Testis (tissue), 2 donors: ENCODE measurements at regions not wholly inside any gene's neighbourhood (a gene's known extent, or its start where the extent isn't known, plus 50 kb on each side); places are given as distances from the start of the nearest gene placed in this dataset.

Experiments
- DNase-seq: peaks from one replicate; pipeline ENCODE4 v3.0.0-alpha.2; 2019
- H3K27ac ChIP-seq, 2 donors: fragments of 200-600 bp; sonication (generic); one replicate each; pipeline ENCODE4 v1.5.1; 2019
- H3K27me3 ChIP-seq: fragments of 200-600 bp; sonication (generic); one replicate; pipeline ENCODE4 v1.5.1; 2019
- H3K36me3 ChIP-seq: fragments of 200-600 bp; sonication (generic); one replicate; pipeline ENCODE4 v1.5.1; 2017; ENCODE audit warnings: low read depth; ENCODE audit errors: missing control alignments
- H3K4me1 ChIP-seq: fragments of 200-600 bp; sonication (generic); one replicate; pipeline ENCODE4 v1.5.1; 2019
- H3K4me3 ChIP-seq, 2 donors: fragments of 200-600 bp; sonication (generic); one replicate each; pipeline ENCODE4 v1.5.1; 2017 to 2019
- H3K9me3 ChIP-seq: fragments of 200-600 bp; sonication (generic); one replicate; pipeline ENCODE4 v1.5.1; 2017
- POLR2A ChIP-seq: fragments of 450-650 bp; IDR thresholded peaks from one replicate; pipeline ENCODE4 v1.6.1; 2017; ENCODE audit warnings: antibody characterized with exemption, mild to moderate bottlenecking, moderate library complexity
- WGBS, 2 donors: methylation state at CpG; one replicate each; pipeline ENCODE4 v1.1.5; 2018; 5-methylcytosine and 5-hydroxymethylcytosine counted together
- intact Hi-C: fragments of 100-400 bp; cut with DNase I; formaldehyde crosslinking; loops from one replicate; pipeline ENCODE4 v1.15.1; 2023; ENCODE audit warnings: low total_unique reads
- TF ChIP-seq, protein P1 (sequence below), 3 experiments: fragments of 450-650 bp in 2 of 3; fragments of 200-600 bp in 1 of 3; sonication (generic) in 1 of 3; IDR thresholded peaks; one replicate each; pipeline ENCODE4 v1.5.1; 2016 to 2019; ENCODE audit warnings: antibody characterized with exemption in 3 of 3, mild to moderate bottlenecking in 2 of 3, moderate library complexity in 1 of 3

DNA sequence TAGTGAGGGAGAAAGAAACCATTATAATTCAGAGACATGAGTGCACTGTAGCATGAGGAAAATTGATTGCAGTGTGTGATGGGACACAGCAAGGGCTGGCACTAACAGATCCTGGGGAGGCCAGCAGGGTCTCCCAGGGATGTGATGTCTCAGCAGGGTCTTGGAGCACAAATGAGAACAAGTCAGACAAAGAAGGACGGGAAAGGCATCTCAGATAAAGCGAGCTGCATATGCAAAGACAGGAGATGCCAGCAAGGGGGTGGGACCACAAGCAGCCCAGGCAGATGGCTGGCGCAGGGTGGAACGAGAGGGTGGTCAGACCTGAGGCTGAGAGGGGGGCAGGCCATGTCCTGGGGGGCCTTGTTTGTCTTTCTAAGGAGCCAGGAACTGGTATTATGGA, 102.6 kb upstream of the DLX2 start:
- no peak for DNase-seq
- no peak for TF ChIP-seq POLR2A
- TF ChIP-seq, protein P1, sequence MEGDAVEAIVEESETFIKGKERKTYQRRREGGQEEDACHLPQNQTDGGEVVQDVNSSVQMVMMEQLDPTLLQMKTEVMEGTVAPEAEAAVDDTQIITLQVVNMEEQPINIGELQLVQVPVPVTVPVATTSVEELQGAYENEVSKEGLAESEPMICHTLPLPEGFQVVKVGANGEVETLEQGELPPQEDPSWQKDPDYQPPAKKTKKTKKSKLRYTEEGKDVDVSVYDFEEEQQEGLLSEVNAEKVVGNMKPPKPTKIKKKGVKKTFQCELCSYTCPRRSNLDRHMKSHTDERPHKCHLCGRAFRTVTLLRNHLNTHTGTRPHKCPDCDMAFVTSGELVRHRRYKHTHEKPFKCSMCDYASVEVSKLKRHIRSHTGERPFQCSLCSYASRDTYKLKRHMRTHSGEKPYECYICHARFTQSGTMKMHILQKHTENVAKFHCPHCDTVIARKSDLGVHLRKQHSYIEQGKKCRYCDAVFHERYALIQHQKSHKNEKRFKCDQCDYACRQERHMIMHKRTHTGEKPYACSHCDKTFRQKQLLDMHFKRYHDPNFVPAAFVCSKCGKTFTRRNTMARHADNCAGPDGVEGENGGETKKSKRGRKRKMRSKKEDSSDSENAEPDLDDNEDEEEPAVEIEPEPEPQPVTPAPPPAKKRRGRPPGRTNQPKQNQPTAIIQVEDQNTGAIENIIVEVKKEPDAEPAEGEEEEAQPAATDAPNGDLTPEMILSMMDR (IDR thresholded peaks at IDR 0.05) = no peak
- Histone ChIP-seq H3K4me1 (no peaks in the 10 kb centered on the region), H3K4me3 (no peak overlapping the region), H3K36me3 (no peaks in the 10 kb centered on the region), H3K27ac (no peak overlapping the region), H3K27me3 (no peaks in the 10 kb centered on the region), H3K9me3 (no peaks in the 10 kb centered on the region)
- WGBS, 2 donors = 64 to 70% methylated on average over 4 of the region's 4 CpGs
- intact Hi-C loops = loop anchor here (10.0 kb wide), 1 partner anchor 260 kb away; no protein-coding TSS in a partner anchor

DNA sequence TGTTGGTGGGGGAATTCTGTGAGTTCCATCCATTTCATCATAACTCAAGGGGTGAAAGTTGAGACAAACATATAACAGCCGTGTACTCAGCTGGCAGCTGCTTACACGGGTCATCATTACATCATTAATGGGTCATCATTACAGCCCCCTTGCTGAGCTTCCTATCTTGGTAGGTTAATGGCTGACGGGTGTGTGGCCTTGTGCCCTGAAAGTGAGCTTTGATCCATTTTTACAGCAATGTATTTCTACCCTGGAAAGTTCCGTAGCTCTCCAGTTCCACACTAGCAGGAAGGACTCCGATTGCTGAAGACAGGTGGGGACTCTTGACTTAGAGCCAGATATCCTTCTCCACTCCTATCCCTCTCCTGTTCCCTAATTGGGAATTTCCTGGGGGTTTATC, 105.2 kb upstream of the DLX2 start:
- Histone ChIP-seq H3K4me3 (no peak overlapping the region), H3K9me3 (no peaks in the 10 kb centered on the region), H3K36me3 (no peaks in the 10 kb centered on the region), H3K4me1 (no peaks in the 10 kb centered on the region), H3K27me3 (no peaks in the 10 kb centered on the region), H3K27ac (no peak overlapping the region)
- intact Hi-C loops = loop anchor here (10.0 kb wide), 1 partner anchor 257 kb away; no protein-coding TSS in a partner anchor
- WGBS, 2 donors = 87 to 91% methylated on average over 5 of the region's 5 CpGs
- no peak for TF ChIP-seq POLR2A
- TF ChIP-seq, protein P1 (IDR thresholded peaks at IDR 0.05) = no peak
- no peak for DNase-seq

DNA sequence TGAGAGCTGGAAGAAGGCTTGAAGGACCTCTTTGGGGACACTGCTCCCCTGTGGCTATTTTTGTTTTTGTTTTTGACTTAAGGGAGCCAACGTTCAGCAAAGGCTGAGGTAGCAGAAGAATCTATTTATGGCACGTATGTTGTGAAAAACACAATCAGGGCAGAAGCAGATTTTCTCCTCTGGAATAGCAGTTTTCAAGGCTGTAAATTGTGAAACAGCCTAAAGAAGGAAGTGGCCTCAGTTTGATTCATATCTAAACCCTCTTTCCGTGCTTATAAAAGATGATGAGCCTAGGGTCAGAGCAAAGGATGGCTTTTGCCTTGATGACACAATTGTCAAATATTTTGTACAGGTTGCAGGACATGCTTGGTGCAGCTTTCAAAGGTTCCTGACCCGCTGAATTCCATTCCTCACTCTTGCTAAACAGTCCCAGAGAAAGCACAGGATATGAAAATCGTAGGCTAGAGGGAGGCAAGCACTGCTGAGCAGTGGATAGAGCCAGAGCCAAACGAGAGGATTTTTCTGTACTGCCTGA, 106.2 kb upstream of the DLX2 start:
- Histone ChIP-seq H3K27me3 (no peaks in the 10 kb centered on the region), H3K4me3 (no peak overlapping the region), H3K4me1 (no peaks in the 10 kb centered on the region), H3K36me3 (no peaks in the 10 kb centered on the region), H3K9me3 (no peaks in the 10 kb centered on the region), H3K27ac (no peak overlapping the region)
- intact Hi-C loops = loop anchor here (10.0 kb wide), 1 partner anchor 256 kb away; no protein-coding TSS in a partner anchor
- no peak for DNase-seq
- no peak for TF ChIP-seq POLR2A
- TF ChIP-seq, protein P1 (IDR thresholded peaks at IDR 0.05) = no peak
- 28 to 38% methylated on average over 6 of the region's 6 CpGs for WGBS, 2 donors

DNA sequence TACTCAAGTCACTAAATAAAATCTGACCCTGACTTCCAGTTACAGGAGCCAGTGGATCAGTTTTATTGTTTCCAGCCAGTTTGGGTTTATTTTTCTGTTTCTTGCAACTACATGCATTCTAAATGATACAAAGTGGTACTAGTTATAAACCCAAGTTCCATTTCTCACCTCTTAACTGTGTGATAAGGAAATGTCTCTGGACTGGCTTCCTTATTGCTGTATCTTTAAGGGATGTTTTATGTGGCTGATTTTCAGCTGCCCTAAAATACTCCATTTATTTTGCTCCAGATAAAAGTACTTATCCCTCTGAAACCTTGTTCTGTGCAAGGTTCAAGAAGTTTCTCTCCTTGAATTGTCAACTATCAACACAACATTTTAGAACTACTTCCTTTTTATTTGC, 107.9 kb upstream of the DLX2 start:
- Histone ChIP-seq H3K4me1 (no peaks in the 10 kb centered on the region), H3K9me3 (no peaks in the 10 kb centered on the region), H3K4me3 (no peak overlapping the region), H3K27me3 (no peaks in the 10 kb centered on the region), H3K36me3 (no peaks in the 10 kb centered on the region), H3K27ac (no peak overlapping the region)
- intact Hi-C loops = no loop called here
- no peak for TF ChIP-seq POLR2A
- TF ChIP-seq, protein P1 (IDR thresholded peaks at IDR 0.05) = no peak
- no peak for DNase-seq

DNA sequence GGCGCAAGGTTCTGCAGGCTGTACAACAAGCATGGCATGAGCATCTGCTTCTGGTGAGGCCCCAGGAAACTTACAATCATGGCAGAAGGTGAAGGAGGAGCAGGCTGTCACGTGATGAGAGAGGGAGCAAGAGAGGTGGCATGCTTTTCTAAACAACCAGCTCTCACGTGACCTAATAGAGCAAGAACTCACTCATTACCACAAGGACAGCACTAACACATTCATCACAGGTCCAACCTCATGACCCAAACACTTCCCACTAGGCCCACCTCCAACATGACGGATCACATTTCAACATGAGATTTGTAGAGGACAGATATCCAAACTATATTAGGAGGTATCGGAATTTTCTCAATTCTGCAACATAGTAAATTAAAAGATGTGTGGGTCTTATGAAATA, 108.8 kb upstream of the DLX2 start:
- WGBS, 2 donors = 48 to 54% methylated on average over 5 of the region's 5 CpGs
- Histone ChIP-seq H3K36me3 (no peaks in the 10 kb centered on the region), H3K27ac (no peak overlapping the region), H3K27me3 (no peaks in the 10 kb centered on the region), H3K9me3 (no peaks in the 10 kb centered on the region), H3K4me1 (no peaks in the 10 kb centered on the region), H3K4me3 (no peak overlapping the region)
- intact Hi-C loops = no loop called here
- TF ChIP-seq, protein P1 (IDR thresholded peaks at IDR 0.05) = no peak
- TF ChIP-seq POLR2A = no peak
- no peak for DNase-seq
